IPS-15b (cell line): ENCODE measurements at regions not wholly inside any gene's neighbourhood (a gene's known extent, or its start where the extent isn't known, plus 50 kb on each side); places are given as distances from the start of the nearest gene placed in this dataset.

Experiments
- H3K27me3 ChIP-seq: one replicate; pipeline ENCODE4 v1.6.1; 2013; ENCODE audit warnings: low read length; ENCODE audit not compliant: control insufficient read depth, insufficient read depth
- H3K36me3 ChIP-seq: one replicate; pipeline ENCODE4 v1.6.1; 2013; ENCODE audit warnings: low read length; ENCODE audit not compliant: control insufficient read depth, insufficient read depth
- H3K4me1 ChIP-seq: one replicate; pipeline ENCODE4 v1.6.1; 2013; ENCODE audit warnings: mild to moderate bottlenecking, low read length; ENCODE audit not compliant: control insufficient read depth, insufficient read depth
- H3K4me3 ChIP-seq: one replicate; pipeline ENCODE4 v1.5.1; 2013; ENCODE audit warnings: low read depth, low read length
- H3K9ac ChIP-seq: one replicate; pipeline ENCODE4 v1.6.1; 2013; ENCODE audit warnings: low read depth, mild to moderate bottlenecking, low read length
- H3K9me3 ChIP-seq: one replicate; pipeline ENCODE4 v1.6.1; 2013; ENCODE audit warnings: mild to moderate bottlenecking, low read length; ENCODE audit not compliant: control insufficient read depth, insufficient read depth

DNA sequence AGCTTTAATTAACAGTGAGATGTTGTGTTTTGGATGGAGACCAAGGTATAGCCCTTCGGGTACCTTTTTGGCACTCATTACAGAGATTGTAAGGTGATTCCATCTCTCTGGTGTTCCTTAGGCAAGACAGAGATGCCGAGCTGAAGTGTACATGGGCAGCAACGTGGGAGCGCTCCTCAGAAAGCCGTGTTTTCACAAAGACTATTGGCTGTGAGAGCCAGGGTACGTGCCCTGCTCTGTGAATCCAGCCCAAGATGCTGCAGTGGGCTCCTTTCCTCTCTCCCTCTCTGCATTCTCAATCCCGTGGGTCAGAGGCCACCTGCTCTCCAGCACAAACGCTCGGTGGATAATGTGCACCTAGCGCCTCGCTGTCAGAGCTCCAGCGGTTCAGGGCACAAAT lies 203.0 kb upstream of the EPHA4 start:
- Histone ChIP-seq H3K9me3 (no peaks in the 10 kb centered on the region), H3K36me3 (no peaks in the 10 kb centered on the region), H3K4me3 (no peak overlapping the region), H3K27me3 (no peaks in the 10 kb centered on the region), H3K4me1 (peaks cover 14% of the 10 kb centered on the region), H3K9ac (no peak overlapping the region)

DNA sequence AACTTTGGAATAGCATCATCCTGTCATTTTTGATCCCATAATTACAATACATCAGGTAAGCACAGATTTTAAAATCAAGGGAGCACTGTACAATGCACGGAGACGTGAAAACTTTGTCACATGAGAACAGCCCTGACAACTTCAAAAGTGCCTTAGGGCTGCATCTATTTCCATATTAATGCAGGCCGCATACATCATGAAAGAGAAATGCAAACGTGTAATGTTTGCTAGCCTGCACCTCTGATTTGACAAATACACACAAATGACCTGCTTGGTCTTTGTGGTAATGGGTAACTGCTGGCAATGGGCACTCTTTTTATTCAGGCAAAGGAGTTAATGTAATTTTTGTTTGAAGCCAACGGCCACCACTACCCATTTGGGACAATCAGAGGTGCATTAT lies 202.0 kb upstream of the EPHA4 start:
- no peaks in the 10 kb centered on the region for H3K36me3 ChIP-seq
- H3K4me1 ChIP-seq: peaks cover 7% of the 10 kb centered on the region
- no peak overlapping the region for H3K4me3 ChIP-seq
- H3K9ac ChIP-seq: no peak overlapping the region
- H3K9me3 ChIP-seq: no peaks in the 10 kb centered on the region
- H3K27me3 ChIP-seq: no peaks in the 10 kb centered on the region

DNA sequence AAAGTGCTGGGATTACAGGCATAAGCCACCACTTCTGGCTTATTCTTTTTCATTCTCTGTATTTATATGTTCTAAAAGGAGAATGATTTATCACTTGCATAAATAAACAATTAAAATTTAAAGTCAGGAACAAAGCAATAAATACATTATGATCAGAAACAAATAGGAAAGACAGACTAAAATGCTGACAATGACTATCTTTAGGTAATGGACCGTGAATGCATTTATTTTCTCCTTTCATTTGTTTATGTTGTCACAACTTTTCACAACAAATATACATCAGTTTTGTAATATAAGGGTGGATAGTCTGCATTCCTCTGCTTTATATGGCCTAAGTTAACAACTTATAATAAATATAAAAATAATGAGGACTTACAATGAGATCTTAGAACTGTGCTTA lies 199.2 kb upstream of the EPHA4 start:
- Histone ChIP-seq H3K9me3 (no peaks in the 10 kb centered on the region), H3K9ac (no peak overlapping the region), H3K4me3 (no peak overlapping the region), H3K27me3 (no peaks in the 10 kb centered on the region), H3K4me1 (peaks cover 7% of the 10 kb centered on the region), H3K36me3 (no peaks in the 10 kb centered on the region)

DNA sequence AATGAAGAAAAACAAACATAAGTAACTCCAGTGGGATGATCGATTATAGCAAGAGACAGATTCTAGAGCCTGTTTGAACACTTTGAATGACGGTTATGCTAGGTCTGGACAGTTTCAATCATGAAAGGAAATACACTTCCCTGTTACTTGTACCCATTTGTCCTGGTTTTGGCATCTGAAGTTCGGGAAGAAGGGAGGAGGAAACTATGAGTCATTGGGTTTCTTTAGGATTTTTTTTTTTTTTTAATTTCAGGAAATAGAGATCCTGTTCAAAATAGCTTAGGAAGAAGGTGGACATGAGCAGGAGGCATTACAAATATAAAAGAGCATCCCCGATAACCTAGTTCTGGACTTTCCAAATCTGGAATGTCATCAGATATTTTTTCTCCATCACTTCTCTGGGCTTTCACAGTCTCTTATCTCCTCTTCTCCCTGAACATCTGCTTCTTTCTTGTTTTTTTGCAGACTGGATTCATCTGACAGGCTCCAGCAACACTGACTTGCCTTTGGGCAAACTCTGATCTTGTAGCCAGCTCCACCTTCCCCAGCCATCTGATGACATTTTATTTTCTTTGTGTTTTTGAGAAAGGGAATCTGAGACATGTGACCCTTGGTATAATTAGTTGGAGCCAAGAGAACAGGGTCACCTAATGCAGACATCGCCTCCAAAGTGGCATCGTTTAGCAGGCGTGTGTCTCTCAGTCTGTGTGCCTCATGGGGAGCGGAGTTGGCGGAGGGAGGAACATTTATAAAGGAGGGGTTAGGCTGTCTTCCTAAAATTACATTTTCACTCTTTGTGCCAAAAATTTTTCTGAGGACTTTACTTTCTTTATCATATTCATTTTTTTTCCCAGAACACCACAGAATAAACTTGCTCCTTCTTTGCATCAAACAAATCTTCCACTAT lies 195.3 kb upstream of the EPHA4 start:
- Histone ChIP-seq H3K4me3 (no peak overlapping the region), H3K4me1 (peaks cover 2% of the 10 kb centered on the region), H3K9ac (no peak overlapping the region), H3K27me3 (no peaks in the 10 kb centered on the region), H3K9me3 (no peaks in the 10 kb centered on the region), H3K36me3 (no peaks in the 10 kb centered on the region)

- Histone ChIP-seq H3K9ac (no peak overlapping the region), H3K36me3 (no peaks in the 10 kb centered on the region), H3K9me3 (no peaks in the 10 kb centered on the region), H3K4me1 (no peaks in the 10 kb centered on the region), H3K27me3 (no peaks in the 10 kb centered on the region), H3K4me3 (no peak overlapping the region)
Measured at GRCh38 chr2:221762496-221762895, 190.4 kb upstream of the EPHA4 start.

DNA sequence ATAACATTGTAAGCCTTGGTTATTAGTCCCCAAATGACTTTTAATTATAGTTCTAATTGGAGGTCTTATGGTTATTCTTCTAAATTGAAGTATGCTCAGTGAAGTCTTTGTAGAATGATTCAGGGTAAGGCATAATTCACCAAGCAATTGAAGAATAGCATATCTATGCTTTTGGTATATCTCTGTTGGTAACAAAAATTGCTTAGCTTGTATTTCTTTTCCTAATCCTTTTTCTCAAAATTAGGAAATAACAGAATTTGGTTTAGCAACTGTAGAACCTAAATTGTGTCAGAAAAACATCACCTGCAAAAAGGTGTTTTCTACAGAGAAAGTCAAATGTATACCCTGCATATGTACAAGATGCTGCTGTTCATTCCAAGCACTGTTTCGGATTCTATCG lies 189.2 kb upstream of the EPHA4 start:
- Histone ChIP-seq H3K27me3 (no peaks in the 10 kb centered on the region), H3K9me3 (no peaks in the 10 kb centered on the region), H3K4me3 (no peak overlapping the region), H3K4me1 (no peaks in the 10 kb centered on the region), H3K36me3 (no peaks in the 10 kb centered on the region), H3K9ac (no peak overlapping the region)

DNA sequence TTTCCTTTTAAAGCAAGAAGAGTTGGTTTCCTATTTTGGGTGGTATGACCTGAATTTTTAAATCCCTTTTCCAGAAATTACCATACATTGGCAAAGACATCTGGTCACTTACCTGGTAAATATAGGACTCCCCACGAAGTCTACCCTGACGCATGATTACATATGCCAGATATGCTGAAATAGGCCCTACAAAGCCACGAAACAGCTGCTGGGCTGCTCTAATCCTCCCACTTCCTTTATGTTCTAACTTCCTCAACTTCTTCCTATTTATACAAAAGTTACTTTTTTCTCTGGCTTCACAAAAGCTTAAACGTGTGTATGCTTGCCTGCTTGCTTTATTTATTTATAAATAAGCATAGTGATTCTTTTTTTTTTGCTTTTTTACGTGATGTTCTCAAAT lies 186.0 kb upstream of the EPHA4 start:
- H3K9ac ChIP-seq: no peak overlapping the region
- H3K9me3 ChIP-seq: no peaks in the 10 kb centered on the region
- H3K36me3 ChIP-seq: no peaks in the 10 kb centered on the region
- no peaks in the 10 kb centered on the region for H3K4me1 ChIP-seq
- H3K4me3 ChIP-seq: no peak overlapping the region
- no peaks in the 10 kb centered on the region for H3K27me3 ChIP-seq

GRCh38 chr2:221753401-221753800 lies 181.3 kb upstream of the EPHA4 start:
- no peak overlapping the region for H3K9ac ChIP-seq
- H3K36me3 ChIP-seq: no peaks in the 10 kb centered on the region
- no peak overlapping the region for H3K4me3 ChIP-seq
- no peaks in the 10 kb centered on the region for H3K9me3 ChIP-seq
- H3K27me3 ChIP-seq: no peaks in the 10 kb centered on the region
- no peaks in the 10 kb centered on the region for H3K4me1 ChIP-seq

DNA sequence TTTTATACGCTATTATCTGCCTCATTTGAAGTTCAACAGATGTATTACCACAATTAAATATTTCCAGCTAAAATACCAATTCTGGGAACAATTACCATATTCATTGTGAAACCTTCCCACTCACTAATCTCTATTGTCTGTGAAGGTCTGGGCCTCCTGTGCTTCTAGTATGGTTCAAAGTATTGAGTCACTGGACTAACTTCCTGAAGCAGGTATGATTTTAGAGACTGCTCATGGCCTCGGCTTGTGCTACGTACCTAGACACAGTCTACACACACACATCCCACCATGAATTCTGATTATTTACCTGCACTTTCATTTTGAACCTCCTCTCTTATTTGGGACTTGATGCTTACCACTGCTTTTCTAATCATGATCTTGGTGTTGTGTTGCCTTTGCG lies 180.7 kb upstream of the EPHA4 start:
- Histone ChIP-seq H3K9me3 (no peaks in the 10 kb centered on the region), H3K27me3 (no peaks in the 10 kb centered on the region), H3K36me3 (no peaks in the 10 kb centered on the region), H3K4me1 (no peaks in the 10 kb centered on the region), H3K4me3 (no peak overlapping the region), H3K9ac (no peak overlapping the region)

DNA sequence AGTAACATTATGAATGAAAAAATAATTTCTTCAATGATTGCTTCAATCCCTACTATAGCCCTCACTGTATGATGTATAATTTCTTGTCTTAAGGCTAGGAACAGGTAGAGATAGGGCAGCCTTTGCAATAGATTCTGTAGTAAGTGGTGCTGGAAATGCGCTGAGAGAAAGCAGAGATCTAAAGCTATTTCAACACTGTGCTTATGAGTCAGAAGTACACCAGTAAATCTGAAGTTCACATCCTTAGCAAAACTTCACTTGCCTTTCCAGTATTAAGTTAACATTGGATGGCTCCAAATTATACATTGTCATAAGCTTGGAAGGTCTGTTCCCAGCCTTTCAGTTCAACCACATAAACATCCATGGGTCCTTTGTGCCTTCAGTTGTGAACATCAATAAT lies 178.2 kb upstream of the EPHA4 start:
- no peaks in the 10 kb centered on the region for H3K4me1 ChIP-seq

GRCh38 chr2:221747289-221747972 lies 175.3 kb upstream of the EPHA4 start:
- Histone ChIP-seq H3K9ac (no peak overlapping the region), H3K4me1 (no peaks in the 10 kb centered on the region), H3K27me3 (no peaks in the 10 kb centered on the region), H3K4me3 (no peak overlapping the region), H3K36me3 (no peaks in the 10 kb centered on the region), H3K9me3 (no peaks in the 10 kb centered on the region)

More for the DNA sequence above, 178.2 kb upstream of the EPHA4 start:
- no peaks in the 10 kb centered on the region for H3K36me3 ChIP-seq
- H3K9me3 ChIP-seq: no peaks in the 10 kb centered on the region
- no peak overlapping the region for H3K4me3 ChIP-seq
- no peaks in the 10 kb centered on the region for H3K27me3 ChIP-seq
- H3K9ac ChIP-seq: no peak overlapping the region
